NCI-H2227 (cell line): ENCODE measurements at regions not wholly inside any gene's neighbourhood (a gene's known extent, or its start where the extent isn't known, plus 50 kb on each side); places are given as distances from the start of the nearest gene placed in this dataset.

Experiments
- DNase-seq: peaks from one replicate; lab custom pipeline; 2025; ENCODE audit not compliant: unreplicated experiment; lab: John Stamatoyannopoulos, UW

DNA sequence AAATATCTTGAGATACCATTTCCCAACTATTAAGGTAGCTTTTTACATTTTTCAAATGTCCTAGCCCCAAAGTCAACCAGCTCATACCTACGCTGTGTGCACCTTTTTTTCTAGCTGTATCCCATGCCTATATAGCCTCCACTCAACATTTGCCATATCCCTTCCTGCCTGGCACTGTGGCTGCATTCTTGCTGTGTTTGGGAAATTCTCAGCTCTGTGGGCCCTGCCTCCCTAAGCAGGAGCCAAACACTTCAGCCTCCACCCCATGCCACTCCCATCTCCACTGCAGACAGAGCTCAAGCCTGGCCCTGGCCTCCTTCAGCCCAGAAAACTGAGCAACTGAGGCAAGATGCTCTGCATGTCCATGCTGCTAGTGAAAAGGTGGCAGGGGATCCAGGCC lies 141.3 kb downstream of the RAB11FIP2 start:
- no peak for DNase-seq

DNA sequence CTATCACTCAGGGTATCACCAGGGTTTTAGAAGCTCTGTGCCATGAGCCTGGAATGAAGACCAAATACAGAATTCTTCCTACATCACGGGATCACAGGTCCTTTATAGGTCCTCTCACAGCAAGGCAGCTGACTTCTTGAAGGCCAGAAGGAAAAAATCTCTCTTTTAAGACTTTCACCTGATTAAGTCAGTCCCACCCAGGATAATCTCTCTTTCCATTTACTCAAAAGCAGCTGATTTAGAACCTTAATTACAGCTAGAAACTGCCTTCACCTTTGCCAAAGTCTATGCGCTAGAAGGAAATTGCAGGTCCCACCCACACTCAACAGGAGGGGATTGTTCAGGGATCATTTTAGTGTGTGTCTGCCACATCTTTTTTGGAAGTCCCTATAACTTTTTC lies 135.1 kb downstream of the RAB11FIP2 start:
- no peak for DNase-seq

DNA sequence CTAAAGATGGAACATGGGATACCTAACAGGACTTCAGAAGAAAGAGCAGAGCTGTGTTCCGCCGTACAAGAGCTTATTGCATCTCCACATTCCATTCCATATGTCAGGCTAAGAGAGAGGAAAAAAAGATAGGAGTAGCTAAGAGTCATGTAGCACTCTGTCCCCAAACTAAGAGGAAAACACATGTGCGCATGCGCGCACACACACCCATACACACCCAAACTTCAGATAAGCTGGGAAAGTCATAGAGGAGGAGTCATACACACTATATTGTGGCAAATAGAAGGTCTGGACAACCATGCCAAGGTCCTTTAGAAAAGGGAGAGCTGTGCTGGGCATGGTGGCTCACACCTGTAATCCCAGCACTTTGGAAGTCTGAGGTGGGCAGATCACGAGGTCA lies 132.4 kb downstream of the RAB11FIP2 start:
- no peak for DNase-seq

DNA sequence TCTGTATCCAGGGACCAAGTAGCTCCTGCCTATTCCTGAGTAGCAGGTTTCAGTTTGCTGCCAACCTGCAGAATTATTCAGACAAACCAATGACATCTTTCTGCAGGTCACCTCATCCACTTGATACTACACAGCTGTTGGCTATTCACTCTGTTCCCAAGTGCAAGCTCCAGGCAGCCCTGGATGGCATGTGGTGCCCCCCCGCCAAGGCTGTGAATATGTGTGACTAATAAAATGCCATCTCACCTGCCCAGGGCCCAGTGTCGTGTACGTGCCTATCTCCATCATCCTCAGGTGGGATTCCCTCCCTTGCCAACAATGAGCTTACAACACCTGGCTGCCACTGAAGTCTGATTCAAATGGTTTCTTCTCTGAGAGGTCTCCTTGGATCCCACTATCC lies 125.8 kb downstream of the RAB11FIP2 start:
- DNase-seq: no peak

DNA sequence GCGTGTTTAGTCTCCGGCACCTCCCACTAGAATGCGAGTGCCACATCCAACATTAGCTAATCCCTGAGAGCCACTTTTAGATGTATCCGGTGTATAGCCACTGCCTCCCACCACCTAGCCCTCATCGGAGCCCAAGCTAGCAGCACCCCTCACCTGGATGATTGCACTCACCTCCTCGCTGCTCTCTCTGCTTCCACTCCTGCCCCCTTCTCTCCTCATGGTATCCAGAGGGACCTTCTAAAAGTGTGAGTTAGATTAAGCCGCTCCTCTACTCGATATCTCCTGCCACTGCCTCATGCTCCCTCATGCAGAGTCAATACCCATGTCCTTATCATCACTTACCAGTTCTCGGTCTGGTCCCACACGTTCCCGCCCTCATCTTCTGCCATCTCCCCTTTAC lies 125.3 kb downstream of the RAB11FIP2 start:
- DNase-seq: no peak

DNA sequence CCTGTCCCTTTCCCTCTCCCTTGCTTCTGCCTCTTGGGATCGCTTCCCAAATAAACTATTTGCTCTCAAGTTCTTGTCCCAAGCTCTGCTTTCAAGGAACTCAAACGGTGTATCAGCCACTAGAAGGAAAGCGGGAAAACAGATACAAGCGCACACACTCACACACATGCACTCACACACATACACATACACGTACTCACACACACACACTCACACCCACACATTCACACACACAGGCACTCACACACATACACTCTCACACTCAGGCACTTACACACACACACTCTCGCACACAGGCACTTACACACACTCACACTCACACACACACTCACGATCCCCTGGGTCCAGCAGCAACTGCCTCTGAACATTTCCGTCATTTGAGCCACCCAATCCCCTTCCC lies 121.9 kb downstream of the RAB11FIP2 start:
- DNase-seq: no peak

DNA sequence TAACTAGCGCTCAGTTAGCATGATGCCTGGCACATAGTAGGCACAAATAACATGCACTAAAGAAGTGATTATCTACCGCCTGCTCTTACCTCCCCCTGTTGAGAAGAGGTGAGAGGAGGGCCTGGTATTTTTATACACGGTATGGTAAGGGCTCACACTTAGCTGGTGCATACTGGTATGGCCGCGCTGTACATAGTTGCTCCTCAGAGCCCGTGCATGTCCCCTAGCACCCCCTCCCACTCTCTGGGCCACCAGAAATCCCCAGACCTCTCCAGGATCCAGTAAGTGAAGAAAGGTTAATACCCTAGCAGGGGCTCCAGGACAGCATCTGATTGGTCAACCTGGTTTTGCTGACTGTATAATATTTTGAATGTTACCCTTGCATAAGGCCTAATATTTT lies 121.4 kb downstream of the RAB11FIP2 start:
- DNase-seq: no peak

DNA sequence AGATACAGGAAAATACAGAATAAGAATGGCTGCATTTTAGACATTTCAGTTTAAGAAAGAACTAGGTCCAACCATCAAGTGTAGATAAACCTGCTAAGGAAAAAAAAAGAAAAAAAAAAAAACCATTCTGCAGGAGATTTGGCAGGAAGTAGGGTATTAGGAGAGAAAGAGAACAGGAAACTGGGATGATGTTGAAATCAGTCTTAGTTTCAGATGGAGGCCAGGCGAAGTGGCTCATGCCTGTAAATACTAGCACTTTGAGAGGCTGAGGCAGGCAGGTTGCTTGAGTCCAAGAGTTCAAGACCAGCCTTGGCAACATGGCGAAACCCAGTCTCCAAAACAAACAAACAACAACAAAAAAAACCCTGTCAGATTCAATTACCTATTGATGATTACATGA lies 120.2 kb downstream of the RAB11FIP2 start:
- no peak for DNase-seq

DNA sequence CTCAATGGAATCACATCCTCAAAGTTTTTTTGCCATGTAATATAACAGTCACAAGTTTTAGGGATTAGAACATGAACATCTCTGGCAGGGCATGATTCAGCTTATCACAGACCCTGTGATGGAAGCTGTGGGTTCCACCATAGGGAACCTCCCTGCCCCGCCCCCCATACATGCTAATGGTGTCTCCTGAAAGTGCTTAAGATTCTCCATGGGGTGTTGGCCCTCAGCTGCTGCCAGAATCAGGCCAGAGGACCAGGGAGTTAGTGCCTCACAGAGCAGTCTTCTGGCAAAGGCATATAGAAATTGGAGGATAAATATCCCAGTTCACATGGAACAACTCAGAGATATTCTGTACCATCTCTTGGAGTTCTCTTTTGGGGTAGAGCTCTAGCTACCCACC lies 119.4 kb downstream of the RAB11FIP2 start:
- no peak for DNase-seq

DNA sequence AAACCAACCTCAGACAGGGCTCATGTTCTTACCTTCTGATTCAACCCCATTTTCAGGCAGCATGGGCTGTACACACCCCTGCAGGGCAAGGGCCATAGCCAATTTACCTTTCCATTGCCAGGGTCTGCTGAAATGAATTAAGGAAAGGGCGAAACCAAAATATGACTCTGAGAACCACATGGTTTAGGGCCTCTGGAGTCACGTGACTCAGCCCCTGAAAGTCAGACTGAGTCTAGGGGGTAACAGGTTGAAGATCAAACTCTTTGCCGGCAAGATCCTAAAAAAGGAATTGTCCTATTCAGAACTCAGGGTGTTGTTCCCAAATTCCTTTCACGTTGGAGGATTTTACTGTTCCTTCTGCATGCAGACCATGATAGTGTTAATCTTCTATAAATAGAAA lies 118.9 kb downstream of the RAB11FIP2 start:
- no peak for DNase-seq

DNA sequence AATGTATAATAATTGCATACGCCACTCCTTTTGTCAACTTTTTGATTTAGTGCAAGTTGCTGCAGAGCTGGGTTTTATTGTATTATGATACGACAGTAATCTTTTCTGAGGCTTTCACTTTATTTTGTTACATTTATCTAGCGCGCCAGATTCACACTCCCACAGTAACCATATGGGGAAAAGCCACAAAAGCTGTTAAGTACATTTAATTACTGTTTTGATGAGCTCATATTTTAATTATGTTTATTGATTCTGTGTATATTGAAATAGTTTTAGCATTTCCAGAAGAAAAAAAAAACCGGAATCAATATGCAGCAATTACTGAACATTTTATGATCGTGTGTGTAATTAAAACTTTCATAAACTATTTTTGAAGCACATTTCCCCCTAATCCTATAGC lies 118.5 kb downstream of the RAB11FIP2 start:
- DNase-seq: no peak

DNA sequence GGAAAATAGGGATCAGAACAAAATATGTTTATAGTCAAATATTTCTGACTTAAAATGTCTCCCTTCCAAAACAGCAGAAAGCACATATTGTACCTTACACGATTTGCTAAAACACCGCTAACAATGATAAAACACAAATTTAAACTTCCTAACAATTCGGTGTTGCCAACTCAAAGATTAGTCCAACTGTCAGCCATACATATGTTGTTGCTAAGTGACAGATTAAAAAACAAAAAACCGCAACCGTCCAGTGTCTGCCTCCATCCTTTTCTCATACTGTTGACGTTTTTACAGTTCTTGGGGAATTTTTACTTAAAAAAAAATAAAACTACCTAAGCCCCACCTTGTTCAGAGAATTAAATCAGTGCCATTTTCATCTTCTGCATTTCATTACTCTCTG lies 118.0 kb downstream of the RAB11FIP2 start:
- DNase-seq: no peak

DNA sequence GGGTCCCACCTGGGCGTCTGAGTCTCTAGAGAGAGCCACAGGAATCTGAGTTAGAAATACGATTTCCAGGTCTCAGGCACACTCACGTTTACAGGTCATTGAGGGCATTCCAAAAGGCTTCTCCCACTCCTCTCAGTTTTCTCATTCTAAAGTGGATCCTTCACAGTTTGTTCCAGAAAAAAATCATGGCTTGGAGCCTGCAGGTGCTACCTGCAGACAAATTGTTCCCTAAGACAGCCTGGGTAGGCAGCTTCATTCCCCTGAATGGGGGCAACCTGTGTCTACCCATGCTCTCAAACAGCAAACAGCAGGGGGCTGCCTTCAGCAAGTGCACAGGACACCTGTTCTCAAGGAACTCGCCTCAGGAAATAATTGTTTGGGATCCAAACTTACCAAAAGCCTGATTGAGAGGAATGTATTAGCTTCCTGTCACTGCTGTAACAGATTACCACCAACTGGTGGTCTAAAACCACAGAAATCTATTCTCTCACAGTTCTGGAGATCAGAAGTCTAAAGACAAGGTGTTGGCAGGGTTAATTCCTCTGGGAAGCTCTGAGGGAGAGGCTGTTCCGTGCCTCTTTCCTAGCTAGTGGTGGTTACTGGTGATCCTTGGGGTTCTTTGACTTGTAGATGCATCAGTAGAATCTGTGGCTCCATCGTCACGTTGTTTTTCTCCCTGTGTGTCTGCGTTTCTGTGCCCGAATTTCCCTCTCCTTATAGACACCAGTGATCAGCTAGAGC lies 117.2 kb downstream of the RAB11FIP2 start:
- DNase-seq: peak; percentile 0

DNA sequence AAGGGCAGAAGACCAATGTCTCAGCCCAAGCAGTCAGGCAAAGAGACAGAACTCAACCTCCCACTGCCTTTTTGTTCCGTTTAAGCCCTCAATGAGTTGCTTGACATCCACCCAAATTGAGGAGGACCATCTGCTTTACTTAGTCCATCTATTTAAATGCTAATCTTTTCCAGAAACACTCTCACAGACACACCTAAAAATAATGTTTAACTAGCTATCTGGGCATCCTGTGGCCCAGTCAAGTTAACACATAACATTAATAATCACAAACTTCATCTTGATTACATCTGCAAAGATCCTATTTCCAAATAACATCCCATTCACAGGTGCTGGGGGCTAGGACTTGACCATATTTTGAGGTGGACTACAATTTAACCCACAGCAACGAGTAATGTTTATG lies 115.7 kb downstream of the RAB11FIP2 start:
- DNase-seq: no peak

DNA sequence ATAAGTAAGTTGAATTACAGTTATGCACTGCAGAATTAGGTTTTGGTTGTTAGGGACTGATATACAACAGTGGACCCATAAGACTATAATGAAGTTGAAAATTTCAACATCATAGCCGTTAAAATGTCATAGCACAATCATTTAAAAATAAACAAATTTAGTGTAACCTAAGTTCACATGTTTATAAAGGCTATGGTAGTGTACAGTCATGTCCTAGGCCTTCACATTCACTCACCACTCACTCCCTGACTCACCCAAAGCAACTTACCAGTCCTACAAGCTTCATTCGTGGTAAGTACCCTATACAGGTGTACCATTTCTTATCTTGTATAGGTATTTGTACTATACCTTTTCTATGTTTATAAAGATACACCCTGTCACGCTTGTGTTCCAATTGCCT lies 113.7 kb downstream of the RAB11FIP2 start:
- DNase-seq: no peak

DNA sequence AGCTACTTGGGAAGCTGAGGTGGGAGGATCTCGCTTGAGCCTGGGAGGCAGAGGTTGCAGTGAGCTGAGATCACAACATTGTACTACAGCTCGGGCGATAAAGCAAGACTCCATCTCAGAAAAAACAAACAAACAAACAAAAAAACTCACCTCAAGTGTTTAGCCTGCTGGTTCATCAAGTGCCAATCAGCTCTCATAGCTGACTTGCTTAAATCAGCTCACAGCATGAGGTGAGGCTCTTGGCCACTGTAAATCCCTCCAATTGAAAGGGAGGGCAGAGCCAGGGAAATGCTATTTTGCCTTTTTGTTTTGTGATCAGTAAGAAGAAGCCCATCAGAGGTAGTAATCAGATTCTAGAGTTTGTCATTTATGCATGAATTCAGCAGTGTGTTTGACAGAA lies 112.3 kb downstream of the RAB11FIP2 start:
- no peak for DNase-seq

DNA sequence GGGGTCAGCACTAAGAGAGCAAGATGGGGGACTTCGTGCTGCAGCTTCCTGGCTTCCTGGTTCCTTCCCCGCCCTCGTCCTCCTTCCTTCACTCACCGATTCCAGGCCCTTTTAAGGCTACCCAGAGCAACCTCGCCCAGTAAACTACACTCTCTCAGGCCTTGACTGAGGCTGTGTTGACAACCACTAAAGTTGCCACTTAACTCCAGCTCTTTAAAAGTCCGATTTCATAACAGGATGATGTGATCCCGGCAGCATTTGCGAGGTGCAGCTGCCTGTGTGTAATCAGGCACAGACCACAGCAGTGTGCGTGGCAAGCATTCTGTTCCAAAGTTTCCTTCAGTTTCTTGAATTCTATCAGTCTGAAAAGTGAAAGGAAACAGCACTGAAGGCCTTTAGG lies 110.6 kb downstream of the RAB11FIP2 start:
- no peak for DNase-seq

DNA sequence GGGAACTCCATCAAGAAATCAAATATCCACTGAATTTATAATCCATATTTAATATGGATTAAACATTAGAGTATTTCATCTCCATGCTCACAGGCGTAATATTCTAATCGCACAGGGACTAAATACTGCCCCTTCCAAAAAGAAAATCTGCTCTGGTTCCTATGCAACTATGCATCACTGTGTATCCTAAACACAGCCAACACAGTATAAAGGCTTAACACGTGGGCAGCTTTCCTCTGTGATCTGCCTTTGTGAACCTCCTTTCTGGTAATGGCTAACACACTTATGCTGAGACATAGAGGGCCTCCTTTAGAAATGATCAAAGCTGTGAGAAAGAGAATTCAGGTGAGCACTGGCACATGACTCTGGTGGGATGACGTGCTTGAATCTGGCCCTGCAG lies 110.2 kb downstream of the RAB11FIP2 start:
- no peak for DNase-seq

DNA sequence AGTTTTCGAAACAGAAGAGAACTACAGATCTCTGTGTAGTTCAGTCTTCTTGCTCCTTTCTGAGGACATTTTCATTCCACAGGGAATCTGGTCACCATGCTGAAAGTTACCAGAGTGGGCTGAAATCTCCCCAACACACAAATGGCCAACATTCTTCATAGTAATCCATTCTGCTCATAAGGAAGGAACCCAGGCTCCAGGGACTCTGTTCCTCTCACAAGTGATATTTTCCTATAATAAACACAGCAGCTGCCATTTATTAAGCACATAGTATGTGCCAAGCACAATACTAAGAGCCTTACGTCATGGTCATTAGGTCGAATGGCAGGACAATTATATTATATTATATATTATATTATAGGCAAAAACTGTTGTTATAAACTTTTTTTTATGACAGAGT lies 109.8 kb downstream of the RAB11FIP2 start:
- no peak for DNase-seq

DNA sequence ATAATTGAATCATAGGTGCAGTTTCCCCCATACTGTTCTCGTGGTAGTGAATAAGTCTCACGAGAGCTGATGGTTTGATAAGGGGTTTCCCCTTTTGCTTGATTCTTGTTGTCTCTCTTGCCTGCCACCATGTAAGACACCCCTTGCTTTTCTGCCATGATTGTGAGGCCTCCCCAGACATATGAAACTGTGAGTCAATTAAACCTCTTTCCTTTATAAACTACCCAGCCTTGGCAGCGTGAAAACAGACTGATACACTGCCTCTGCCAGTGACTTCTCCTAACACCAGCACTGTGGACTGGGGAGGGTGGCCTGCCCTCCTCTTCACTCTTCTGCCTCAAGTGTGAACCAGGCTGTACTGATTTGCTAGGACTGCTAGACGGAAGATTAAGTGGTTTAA lies 108.6 kb downstream of the RAB11FIP2 start:
- no peak for DNase-seq

DNA sequence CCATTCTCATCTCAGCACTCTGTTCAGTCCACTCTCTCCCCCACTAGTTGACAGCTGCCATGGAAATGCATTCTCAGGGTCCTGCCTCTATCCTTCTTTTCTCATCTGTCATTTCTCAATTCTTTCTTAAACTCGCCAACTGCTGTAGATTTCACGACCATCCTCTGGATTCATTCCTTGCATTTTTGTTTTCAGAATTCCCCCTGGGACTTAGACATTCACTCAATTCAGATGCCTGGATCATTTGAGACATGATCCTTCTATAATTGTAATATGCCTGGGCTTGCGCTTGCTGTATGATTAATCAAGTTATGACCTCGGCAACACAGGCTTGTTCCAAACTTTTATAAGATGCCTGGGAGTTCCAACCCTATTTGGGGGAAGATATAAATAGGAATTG lies 104.5 kb downstream of the RAB11FIP2 start:
- no peak for DNase-seq

DNA sequence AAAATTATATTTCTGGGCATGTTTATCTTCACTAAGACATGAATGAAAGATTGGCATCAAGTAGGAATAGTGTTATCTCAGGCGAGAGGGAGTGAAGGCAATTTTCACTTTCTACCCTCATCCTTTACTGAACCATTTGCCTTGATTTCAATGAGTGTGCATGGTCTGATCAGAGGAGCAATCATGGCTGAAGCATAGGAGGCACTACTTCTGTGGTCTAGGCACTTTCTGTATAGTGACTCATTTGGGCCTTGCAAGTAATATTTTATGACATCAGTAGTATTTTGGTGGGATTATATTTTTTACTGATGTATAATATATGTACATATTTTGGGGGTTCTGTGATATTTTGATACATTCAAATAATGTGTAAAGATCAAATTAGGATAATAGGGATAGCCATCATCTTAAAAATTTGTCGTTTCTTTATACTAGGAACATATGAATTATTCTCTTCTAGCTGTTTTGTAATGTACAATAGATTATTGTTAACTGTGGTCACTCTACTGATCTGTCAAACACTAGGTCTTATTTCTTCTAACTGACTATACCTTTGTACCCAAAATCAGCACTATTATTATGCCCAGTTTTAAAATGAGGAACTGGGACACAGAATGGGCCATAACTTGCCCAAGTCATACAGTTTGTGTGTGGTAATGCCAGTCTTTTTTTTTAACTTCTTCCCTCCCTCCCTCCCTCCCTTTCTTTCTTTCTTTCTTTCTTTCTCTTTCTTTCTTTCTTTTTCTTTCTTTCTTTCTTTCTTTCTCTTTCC lies 101.9 kb downstream of the RAB11FIP2 start:
- no peak for DNase-seq

DNA sequence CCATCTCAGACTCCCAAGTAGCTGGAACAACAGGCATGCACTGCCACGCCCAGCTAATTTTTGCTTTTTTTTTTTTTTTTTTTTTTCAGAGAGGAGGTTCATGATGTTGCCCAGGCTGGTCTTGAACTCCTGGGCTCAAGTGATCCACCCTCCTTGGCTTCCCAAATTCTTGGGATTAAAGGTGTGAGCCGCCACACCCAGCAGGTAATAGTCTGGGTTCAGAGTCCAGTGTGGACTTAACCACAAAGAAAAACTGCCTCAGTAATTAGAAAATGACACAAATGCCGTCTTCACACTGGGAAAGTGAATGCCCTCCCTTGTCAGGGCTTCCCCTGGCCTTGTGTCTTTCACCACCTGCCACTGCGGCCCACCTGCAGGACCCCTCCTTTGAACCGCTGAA lies 101.1 kb downstream of the RAB11FIP2 start:
- no peak for DNase-seq
